ENCODE measurements at regions not wholly inside any gene's neighbourhood (a gene's known extent, or its start where the extent isn't known, plus 50 kb on each side); places are given as distances from the start of the nearest gene placed in this dataset.

DNA sequence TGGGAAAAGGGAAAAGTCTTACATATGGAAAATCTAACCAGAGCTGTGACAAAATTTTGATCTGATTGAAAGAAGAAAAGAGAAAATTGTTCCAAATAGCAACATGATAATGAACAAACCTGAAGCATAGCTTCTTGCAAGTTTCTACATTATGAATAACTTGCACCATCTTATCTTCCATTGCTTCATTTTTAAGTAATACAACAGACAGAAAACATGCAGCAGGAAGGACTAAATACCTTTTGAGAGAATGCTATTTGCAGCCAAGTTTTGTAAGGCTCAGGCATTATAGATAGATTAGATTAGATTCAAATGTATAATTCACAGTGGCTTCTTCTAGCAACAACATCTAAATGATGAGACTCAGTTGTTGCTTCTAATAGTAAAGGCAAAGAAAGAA, 441.4 kb downstream of the AEBP2 start:
- Histone ChIP-seq H3K4me3 (ENCODE audit: insufficient read depth, low read depth, low read length) (no peak overlapping the region), H3K36me3 (ENCODE audit: control insufficient read depth, insufficient read depth, low read length) (no peaks in the 10 kb centered on the region), H3K9me3 (ENCODE audit: control insufficient read depth, low read length) (peaks cover 3% of the 10 kb centered on the region), H3K27me3 (ENCODE audit: control insufficient read depth, insufficient read depth, low read length, poor library complexity, severe bottlenecking) (no peaks in the 10 kb centered on the region), H3K4me1 (ENCODE audit: control insufficient read depth, insufficient read depth, low read length) (no peaks in the 10 kb centered on the region), H3K27ac (ENCODE audit: insufficient read depth, low read depth, low read length, poor library complexity, severe bottlenecking) (no peak overlapping the region)

DNA sequence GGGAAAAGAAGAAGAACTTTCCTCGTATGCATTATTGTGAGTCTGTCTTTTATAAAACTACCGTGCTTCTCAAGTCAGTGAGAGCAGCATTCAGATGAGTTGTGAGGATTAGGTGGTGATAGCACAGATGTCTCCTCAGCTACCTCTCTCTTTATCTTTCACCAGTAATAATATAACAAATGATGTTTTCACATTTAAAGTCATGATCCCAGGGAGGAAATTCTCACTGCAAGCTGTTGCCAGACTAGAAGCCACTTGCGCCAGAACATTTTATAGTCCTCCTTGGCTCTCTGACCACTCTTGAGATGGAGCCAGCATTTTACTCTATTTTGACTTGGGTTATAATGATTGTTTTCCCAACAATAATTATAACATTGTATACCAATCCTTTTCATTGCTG, 443.1 kb downstream of the AEBP2 start:
- Histone ChIP-seq H3K4me1 (ENCODE audit: control insufficient read depth, insufficient read depth, low read length) (no peaks in the 10 kb centered on the region), H3K4me3 (ENCODE audit: insufficient read depth, low read depth, low read length) (no peak overlapping the region), H3K9me3 (ENCODE audit: control insufficient read depth, low read length) (peaks cover 3% of the 10 kb centered on the region), H3K27ac (ENCODE audit: insufficient read depth, low read depth, low read length, poor library complexity, severe bottlenecking) (no peak overlapping the region), H3K36me3 (ENCODE audit: control insufficient read depth, insufficient read depth, low read length) (no peaks in the 10 kb centered on the region), H3K27me3 (ENCODE audit: control insufficient read depth, insufficient read depth, low read length, poor library complexity, severe bottlenecking) (no peaks in the 10 kb centered on the region)
- 92 to 98% methylated on average over 3 of the region's 3 CpGs for WGBS, 2 experiments

DNA sequence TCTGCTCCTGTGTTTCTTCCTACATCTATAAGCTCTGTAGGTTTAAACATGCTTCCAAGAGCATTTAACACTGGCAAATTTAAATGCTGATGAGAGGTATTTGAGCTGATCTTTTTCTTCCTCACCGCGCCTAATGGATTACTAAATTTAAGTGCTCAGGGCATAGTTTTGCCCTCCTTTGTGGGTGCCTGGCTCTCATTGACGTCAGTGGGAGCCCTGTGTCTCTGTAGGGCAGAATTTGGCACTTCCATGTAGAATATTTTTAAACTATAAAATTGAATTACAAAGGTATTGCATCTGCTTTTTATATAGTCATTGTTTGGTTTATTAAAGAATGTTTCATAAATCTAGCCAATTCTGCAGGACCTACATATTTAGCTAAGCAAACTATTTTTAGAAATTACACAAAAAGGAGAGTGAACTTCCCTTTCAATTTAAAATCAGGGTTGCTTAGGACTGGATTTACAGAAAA, 444.8 kb downstream of the AEBP2 start:
- Histone ChIP-seq H3K27ac (ENCODE audit: insufficient read depth, low read depth, low read length, poor library complexity, severe bottlenecking) (no peak overlapping the region), H3K4me1 (ENCODE audit: control insufficient read depth, insufficient read depth, low read length) (no peaks in the 10 kb centered on the region)
- WGBS, 2 experiments: 94 to 100% methylated on average over 2 to 3 of the region's 3 CpGs

DNA sequence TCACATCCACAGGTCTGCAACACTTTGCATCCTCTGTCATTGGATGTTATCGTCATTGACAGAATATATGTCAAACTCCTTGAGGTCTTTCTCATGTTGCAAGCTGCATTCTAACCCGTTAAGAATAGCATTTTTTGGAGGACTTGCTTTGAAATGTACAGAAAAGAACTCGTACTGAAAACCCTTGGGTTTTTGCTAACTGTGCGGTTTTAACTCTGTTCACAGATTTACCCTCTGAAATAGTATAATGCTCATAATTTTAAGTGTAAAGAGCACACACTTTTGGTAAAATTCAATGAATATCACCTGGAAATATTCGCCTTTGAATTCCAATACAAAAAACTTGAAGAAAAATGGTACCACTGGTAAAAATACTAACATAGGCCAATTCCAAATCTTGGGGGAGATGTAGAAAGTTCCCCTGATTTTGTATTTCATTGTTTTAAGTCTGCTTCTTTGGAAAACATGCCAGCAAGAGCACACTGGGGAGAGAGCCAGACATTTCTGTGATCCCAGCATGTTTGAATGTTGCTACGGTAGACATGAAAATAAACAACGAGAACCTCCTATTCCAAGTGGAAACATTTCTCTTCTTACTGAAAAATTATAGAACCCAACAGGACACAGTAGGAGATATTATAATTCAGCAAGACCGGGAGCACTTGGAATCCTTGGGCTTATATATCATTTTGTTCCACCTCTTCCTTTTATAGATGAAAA, 446.0 kb downstream of the AEBP2 start:
- Histone ChIP-seq H3K4me3 (ENCODE audit: insufficient read depth, low read depth, low read length) (no peak overlapping the region), H3K27me3 (ENCODE audit: control insufficient read depth, insufficient read depth, low read length, poor library complexity, severe bottlenecking) (no peaks in the 10 kb centered on the region), H3K9me3 (ENCODE audit: control insufficient read depth, low read length) (peaks cover 3% of the 10 kb centered on the region), H3K4me1 (ENCODE audit: control insufficient read depth, insufficient read depth, low read length) (no peaks in the 10 kb centered on the region), H3K27ac (ENCODE audit: insufficient read depth, low read depth, low read length, poor library complexity, severe bottlenecking) (no peak overlapping the region), H3K36me3 (ENCODE audit: control insufficient read depth, insufficient read depth, low read length) (no peaks in the 10 kb centered on the region)
- 95 to 99% methylated on average over 6 to 8 of the region's 8 CpGs for WGBS, 2 experiments

More for the DNA sequence above, 444.8 kb downstream of the AEBP2 start:
- H3K27me3 ChIP-seq (ENCODE audit: control insufficient read depth, insufficient read depth, low read length, poor library complexity, severe bottlenecking): no peaks in the 10 kb centered on the region
- no peak overlapping the region for H3K4me3 ChIP-seq (ENCODE audit: insufficient read depth, low read depth, low read length)
- no peaks in the 10 kb centered on the region for H3K36me3 ChIP-seq (ENCODE audit: control insufficient read depth, insufficient read depth, low read length)
- H3K9me3 ChIP-seq (ENCODE audit: control insufficient read depth, low read length): peaks cover 3% of the 10 kb centered on the region

DNA sequence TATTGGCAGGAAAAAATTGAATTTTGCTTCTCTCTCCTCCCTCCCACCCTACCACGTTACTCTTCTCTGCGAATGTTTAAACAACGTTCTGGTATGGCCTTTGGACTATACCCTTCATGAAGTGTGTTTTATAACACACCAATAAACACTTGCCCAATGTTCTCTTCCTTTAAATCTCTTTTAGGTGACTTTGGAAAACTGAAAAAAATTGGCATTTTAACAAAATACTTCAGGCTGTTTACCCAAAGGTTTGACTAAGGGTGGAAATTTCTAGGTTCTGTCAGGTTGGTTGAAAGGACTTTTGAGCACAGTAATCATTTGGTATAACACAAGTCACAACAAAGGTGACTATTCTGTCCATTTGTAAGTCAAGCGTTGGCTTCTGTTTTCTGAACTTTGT, 446.8 kb downstream of the AEBP2 start:
- no peaks in the 10 kb centered on the region for H3K4me1 ChIP-seq (ENCODE audit: control insufficient read depth, insufficient read depth, low read length)
- 88 to 95% methylated on average over 4 of the region's 4 CpGs for WGBS, 2 experiments
- H3K27me3 ChIP-seq (ENCODE audit: control insufficient read depth, insufficient read depth, low read length, poor library complexity, severe bottlenecking): no peaks in the 10 kb centered on the region
- H3K4me3 ChIP-seq (ENCODE audit: insufficient read depth, low read depth, low read length): no peak overlapping the region
- no peaks in the 10 kb centered on the region for H3K36me3 ChIP-seq (ENCODE audit: control insufficient read depth, insufficient read depth, low read length)
- peaks cover 3% of the 10 kb centered on the region for H3K9me3 ChIP-seq (ENCODE audit: control insufficient read depth, low read length)
- H3K27ac ChIP-seq (ENCODE audit: insufficient read depth, low read depth, low read length, poor library complexity, severe bottlenecking): no peak overlapping the region

DNA sequence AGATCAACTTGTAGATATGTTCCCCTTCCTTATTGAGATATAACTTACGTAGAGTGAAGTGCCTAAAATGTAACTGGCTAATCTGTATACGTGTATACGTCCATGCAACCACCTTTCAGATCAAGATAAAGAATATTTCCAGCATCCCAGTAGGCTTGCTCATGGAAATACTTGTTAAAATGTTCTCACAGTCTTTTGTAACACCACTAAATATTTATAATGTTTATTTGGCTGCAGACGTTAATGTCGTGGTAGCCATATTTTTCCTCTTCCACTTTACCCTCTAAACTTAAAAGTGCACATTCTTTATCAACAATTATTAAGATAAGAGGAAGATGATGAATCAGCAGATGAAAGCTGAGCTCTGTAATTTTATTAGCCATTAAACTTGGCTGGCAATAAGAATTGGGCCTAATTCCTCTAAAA, 447.4 kb downstream of the AEBP2 start:
- no peaks in the 10 kb centered on the region for H3K27me3 ChIP-seq (ENCODE audit: control insufficient read depth, insufficient read depth, low read length, poor library complexity, severe bottlenecking)
- H3K27ac ChIP-seq (ENCODE audit: insufficient read depth, low read depth, low read length, poor library complexity, severe bottlenecking): no peak overlapping the region
- no peak overlapping the region for H3K4me3 ChIP-seq (ENCODE audit: insufficient read depth, low read depth, low read length)
- H3K4me1 ChIP-seq (ENCODE audit: control insufficient read depth, insufficient read depth, low read length): no peaks in the 10 kb centered on the region
- 100% methylated on average over 3 of the region's 5 CpGs for WGBS, 2 experiments
- H3K9me3 ChIP-seq (ENCODE audit: control insufficient read depth, low read length): peaks cover 3% of the 10 kb centered on the region
- H3K36me3 ChIP-seq (ENCODE audit: control insufficient read depth, insufficient read depth, low read length): no peaks in the 10 kb centered on the region

DNA sequence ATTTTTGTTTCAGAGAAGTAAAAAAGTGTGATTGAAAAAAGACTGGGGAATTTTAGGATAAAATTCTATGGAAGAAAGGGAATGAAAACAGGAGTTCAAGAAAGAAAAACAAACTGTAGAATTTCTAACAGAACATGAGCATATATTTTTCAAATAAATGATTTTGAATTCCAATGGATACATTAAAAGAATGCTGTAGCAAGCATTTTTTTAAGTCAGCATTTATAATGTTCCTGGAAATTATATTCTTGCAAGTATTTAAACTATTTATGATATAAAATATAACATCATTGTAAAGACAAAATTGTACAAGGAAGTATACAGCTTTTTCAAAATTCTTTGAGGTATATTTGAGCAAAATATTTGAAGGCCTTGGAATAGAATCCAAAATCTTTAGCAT, 450.7 kb downstream of the AEBP2 start:
- H3K27me3 ChIP-seq (ENCODE audit: control insufficient read depth, insufficient read depth, low read length, poor library complexity, severe bottlenecking): no peaks in the 10 kb centered on the region
- no peaks in the 10 kb centered on the region for H3K36me3 ChIP-seq (ENCODE audit: control insufficient read depth, insufficient read depth, low read length)
- H3K27ac ChIP-seq (ENCODE audit: insufficient read depth, low read depth, low read length, poor library complexity, severe bottlenecking): no peak overlapping the region
- no peaks in the 10 kb centered on the region for H3K9me3 ChIP-seq (ENCODE audit: control insufficient read depth, low read length)
- H3K4me1 ChIP-seq (ENCODE audit: control insufficient read depth, insufficient read depth, low read length): no peaks in the 10 kb centered on the region
- H3K4me3 ChIP-seq (ENCODE audit: insufficient read depth, low read depth, low read length): no peak overlapping the region

DNA sequence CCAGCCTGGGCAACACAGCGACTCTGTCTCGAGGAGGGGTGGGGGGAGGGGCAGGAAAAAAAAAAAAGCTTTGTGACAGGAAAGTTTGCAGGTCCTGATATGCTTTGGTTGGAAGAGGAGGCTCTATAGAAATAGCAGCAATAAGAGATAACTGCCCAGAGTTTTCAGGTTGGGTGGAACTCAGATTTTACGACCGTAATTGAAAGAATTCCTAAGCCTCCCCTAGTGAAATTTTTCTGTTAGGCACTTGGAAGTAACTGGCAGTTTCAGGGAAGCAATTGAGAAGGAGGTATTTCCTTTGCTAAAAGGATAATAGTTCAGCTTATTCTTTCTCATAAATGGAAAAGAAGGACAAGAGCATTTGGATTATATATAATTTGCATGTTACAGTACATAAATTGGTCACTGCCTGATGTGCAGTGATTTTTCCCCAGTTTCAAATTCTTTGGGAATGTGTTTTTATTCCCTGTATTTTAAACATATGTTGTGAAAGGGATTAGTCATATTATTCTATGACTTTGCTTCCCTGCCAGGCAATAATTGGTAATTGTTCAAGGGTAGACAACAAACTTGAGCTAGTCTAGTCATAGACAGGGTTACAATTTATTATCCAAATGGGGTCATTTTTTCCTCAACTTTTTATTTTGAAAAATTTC, 452.8 kb downstream of the AEBP2 start:
- Histone ChIP-seq H3K9me3 (ENCODE audit: control insufficient read depth, low read length) (no peaks in the 10 kb centered on the region), H3K27me3 (ENCODE audit: control insufficient read depth, insufficient read depth, low read length, poor library complexity, severe bottlenecking) (no peaks in the 10 kb centered on the region), H3K36me3 (ENCODE audit: control insufficient read depth, insufficient read depth, low read length) (no peaks in the 10 kb centered on the region), H3K27ac (ENCODE audit: insufficient read depth, low read depth, low read length, poor library complexity, severe bottlenecking) (no peak overlapping the region), H3K4me1 (ENCODE audit: control insufficient read depth, insufficient read depth, low read length) (no peaks in the 10 kb centered on the region), H3K4me3 (ENCODE audit: insufficient read depth, low read depth, low read length) (no peak overlapping the region)
- 83% methylated on average over 4 of the region's 4 CpGs for WGBS, 2 experiments

DNA sequence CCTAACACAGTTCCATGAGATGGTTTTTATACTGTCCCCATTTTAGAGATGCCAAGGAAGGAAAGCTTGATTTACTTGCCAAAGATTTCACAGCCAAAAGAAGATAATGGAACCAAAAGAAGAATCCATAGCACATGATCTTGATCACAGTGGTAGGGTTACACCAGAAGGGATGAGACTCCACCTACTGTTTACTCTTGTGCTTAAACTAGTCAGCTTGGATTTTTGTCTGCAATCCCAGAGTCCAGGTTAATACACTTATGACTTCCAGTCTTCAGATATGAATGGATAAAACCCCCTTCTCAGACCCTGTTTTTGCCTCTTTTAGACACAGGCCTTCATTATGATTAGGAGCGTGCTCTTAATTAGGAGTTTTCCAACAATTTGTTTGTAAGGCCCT, 454.2 kb downstream of the AEBP2 start:
- no peaks in the 10 kb centered on the region for H3K36me3 ChIP-seq (ENCODE audit: control insufficient read depth, insufficient read depth, low read length)
- H3K27ac ChIP-seq (ENCODE audit: insufficient read depth, low read depth, low read length, poor library complexity, severe bottlenecking): no peak overlapping the region
- no peaks in the 10 kb centered on the region for H3K9me3 ChIP-seq (ENCODE audit: control insufficient read depth, low read length)
- WGBS, 2 experiments: 85 to 100% methylated on average over 1 of the region's 1 CpG
- H3K27me3 ChIP-seq (ENCODE audit: control insufficient read depth, insufficient read depth, low read length, poor library complexity, severe bottlenecking): no peaks in the 10 kb centered on the region
- H3K4me1 ChIP-seq (ENCODE audit: control insufficient read depth, insufficient read depth, low read length): no peaks in the 10 kb centered on the region
- H3K4me3 ChIP-seq (ENCODE audit: insufficient read depth, low read depth, low read length): no peak overlapping the region

DNA sequence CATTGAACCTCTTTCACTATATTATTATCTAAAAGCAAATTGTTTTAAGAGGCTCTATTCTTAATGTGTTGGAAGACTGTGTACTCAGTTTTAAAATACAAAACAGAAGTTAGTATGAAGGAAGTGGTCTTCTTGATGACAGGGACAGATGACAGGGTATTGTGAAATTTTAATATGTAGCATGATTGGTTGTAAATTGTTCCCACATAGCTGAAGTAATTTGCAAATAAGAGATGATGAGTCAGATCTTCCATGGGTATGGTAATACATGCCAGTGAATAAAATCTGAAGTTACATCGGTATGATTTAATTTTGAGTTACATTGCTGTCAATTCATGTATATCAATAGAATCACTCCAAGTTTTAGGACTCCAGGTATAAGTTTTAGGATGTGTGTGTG, 454.8 kb downstream of the AEBP2 start:
- Histone ChIP-seq H3K27me3 (ENCODE audit: control insufficient read depth, insufficient read depth, low read length, poor library complexity, severe bottlenecking) (no peaks in the 10 kb centered on the region), H3K27ac (ENCODE audit: insufficient read depth, low read depth, low read length, poor library complexity, severe bottlenecking) (no peak overlapping the region), H3K4me3 (ENCODE audit: insufficient read depth, low read depth, low read length) (no peak overlapping the region), H3K4me1 (ENCODE audit: control insufficient read depth, insufficient read depth, low read length) (no peaks in the 10 kb centered on the region), H3K36me3 (ENCODE audit: control insufficient read depth, insufficient read depth, low read length) (no peaks in the 10 kb centered on the region), H3K9me3 (ENCODE audit: control insufficient read depth, low read length) (no peaks in the 10 kb centered on the region)
- WGBS, 2 experiments: 92% methylated on average over 1 of the region's 1 CpG; no CpG with 5 or more reads in 1 of the 2 experiments
